SK-MEL-5 (cell line): ENCODE measurements at regions not wholly inside any gene's neighbourhood (a gene's known extent, or its start where the extent isn't known, plus 50 kb on each side); places are given as distances from the start of the nearest gene placed in this dataset.
"Not testable (repeated sequence)": the region's sequence is repeated elsewhere in the genome, so short reads cannot be mapped to it uniquely, and the experiment has no call there.

ENCODE experiments used
- DNase-seq: peaks from one replicate; pipeline ENCODE4 v3.0.0-alpha.2; 2016; ENCODE audit warnings: low read depth, low spot score
- in situ Hi-C: cut with HindIII; loops from 2 replicates; pipeline ENCODE4 v1.10.0; 2016; ENCODE audit warnings: low sequenced_read_pairs, high pct_unique_total_duplicates, low pct_unique_long_range_greater_than_20kb

DNA sequence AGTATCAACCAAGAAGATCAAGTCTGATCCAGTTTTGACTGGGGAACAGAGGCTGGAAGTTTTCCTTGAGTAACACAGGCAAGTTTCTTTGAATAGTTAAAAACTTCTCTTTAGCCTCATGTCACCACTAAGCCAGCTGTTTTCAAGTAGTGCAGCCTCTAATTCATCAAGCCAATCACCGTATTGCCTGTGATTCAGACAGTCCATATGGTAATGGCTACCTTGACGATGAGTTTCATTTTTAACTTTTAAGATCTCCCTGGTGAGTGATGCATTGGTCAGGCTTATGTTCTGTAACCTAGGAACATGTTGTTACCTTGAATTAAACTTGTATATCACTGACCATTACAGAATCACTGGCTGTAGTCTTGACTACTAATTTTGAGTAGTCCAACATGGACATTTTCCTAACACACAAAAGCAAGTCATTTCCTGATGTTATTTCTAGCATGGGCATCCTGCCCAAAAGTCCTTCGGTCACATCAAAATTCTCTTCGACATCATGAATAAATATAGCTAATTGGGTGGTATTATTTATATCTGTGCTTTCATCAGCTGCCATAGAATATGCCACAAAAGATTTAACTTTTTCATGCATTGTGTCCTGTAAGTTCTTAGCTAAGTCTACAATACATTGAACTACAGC, 238.8 kb upstream of the GCFC2 start:
- in situ Hi-C loops = no loop called here
- no peak for DNase-seq

DNA sequence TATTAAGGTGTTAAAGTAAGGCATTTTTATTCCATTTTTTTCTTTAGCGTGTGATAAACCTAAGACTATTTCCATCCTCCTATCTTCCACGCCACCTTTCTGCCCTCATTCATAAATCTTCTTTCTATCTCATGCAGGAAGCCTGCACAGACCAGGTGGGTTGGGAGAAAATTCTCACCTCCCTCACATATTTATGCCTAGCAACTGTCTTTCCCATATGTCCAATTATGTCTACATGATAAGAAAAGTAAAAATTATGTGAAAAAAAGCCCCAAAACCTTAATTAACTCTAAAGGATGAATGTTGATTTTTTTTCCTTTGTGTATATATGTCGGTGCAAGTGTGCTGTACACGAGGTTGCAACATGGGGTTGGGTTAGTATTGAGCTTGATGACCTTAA, 225.6 kb upstream of the GCFC2 start:
- in situ Hi-C loops = no loop called here
- DNase-seq = no peak

DNA sequence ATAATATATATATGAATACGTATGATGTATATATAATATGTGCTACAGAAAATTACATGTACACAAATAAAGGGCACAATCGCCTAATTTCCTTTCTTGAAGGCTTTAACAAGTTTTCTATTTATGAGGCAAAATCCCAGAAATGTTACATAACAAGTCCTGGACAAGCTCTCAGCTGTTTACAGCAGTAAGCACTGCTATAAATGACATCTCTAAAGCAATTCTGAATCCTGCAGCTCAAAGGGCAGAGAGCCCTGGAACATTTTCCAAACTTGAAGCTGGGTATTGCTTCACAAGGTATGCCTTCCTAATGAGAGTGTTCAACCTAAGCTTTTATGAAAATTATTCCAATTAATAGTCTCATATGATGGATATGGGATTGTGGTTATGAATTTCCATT, 222.3 kb upstream of the GCFC2 start:
- no peak for DNase-seq
- in situ Hi-C loops = no loop called here

DNA sequence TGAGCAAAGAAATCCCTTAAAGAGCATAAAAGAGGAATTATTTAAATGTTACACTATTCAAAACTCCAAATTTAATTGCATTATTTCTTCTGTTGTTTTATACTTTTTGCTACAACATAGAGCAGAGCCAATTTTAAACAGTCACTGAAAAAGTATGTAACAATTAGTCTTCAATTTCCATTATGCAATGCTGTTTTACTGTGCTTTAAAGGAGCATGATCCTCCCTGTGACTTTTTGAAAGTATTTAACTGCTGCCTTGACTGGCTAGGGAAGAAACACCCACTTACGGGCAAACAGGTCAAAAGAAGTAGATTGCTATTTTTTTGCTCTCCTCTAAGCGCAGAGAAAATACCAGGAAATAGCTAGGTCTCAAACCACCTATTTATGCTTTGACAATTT, 217.4 kb upstream of the GCFC2 start:
- in situ Hi-C loops = no loop called here
- no peak for DNase-seq

DNA sequence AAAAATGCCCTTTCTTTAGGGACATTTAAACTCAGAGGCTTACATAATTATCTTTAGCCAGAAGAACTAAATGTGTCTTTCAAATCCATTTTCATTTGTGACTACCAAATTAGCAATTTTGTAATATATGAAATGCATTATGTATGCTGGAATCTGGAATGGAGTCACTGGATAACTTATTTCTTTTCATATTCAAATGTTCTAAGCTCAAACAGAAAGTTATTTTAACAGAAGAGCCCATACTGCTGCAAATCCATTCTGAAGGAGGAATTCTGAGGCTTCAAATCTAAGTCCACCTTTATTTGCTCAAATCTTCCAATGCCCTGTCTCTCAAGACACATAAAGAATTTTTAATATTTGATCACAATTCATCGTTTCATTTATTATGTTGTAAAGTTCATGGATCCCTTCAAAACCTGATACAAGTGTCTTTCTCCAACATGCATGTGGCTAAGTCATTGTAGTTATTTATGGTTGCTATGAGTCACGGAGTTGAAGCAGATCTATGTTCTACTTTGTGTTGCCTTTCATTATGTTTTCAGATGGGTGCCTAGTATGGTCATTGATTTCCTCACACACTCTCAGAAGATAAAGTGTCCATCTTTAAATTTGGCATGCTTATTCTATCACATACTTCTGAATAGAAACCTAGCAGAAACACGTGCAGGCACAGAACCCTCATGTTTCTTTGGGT, 214.8 kb upstream of the GCFC2 start:
- DNase-seq = no peak
- in situ Hi-C loops = no loop called here

DNA sequence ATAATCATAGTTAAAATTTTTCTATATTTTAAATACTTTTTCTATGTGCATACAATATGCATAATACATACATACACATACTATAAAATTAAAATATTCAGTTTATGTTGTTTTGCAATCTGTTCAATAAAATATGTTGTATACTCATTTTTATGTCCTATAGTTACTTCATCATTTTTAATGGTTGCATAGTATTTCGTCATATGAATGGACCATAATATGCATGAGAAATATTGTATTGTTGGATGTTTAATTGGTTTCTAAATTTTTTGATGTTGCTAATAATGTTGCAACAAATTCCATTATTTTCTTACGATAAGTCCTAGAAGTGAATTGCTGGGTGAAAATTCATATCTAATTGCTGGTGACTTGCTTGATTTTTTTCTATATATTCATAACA, 211.5 kb upstream of the GCFC2 start:
- in situ Hi-C loops = no loop called here
- no peak for DNase-seq

DNA sequence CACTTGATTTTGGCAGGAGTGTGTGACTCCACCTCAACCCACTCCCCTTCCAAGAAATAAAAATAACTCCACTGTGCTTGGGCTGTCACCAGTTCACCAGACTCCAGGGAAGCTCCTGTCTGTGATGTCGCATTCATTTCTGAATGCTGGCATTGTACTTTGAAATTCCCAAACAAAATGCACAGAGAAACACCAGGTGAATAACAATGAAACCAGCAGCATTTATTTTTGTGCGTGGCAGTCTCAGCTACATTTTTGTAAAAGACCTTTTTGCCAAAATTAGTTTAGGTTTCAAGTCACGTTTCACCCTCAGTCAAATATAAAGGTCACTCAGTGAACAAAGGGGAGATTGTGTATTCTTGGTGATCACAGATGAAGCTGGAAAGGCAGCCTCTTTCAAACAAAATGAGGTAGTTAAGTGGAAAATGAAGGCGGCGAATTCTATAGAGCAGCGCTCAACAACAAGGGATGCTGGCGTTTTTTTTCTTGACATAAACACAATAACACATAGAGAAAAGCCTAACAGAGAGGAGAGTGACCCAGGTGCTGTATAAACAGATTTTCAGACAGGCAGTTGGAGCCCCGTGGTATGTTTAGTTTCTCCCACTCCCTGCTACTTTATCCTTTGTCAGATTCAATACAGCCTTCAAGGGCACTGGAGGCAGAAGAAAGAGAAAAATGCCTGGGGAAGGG, 210.3 kb upstream of the GCFC2 start:
- in situ Hi-C loops = no loop called here
- DNase-seq = peak; percentile 47

DNA sequence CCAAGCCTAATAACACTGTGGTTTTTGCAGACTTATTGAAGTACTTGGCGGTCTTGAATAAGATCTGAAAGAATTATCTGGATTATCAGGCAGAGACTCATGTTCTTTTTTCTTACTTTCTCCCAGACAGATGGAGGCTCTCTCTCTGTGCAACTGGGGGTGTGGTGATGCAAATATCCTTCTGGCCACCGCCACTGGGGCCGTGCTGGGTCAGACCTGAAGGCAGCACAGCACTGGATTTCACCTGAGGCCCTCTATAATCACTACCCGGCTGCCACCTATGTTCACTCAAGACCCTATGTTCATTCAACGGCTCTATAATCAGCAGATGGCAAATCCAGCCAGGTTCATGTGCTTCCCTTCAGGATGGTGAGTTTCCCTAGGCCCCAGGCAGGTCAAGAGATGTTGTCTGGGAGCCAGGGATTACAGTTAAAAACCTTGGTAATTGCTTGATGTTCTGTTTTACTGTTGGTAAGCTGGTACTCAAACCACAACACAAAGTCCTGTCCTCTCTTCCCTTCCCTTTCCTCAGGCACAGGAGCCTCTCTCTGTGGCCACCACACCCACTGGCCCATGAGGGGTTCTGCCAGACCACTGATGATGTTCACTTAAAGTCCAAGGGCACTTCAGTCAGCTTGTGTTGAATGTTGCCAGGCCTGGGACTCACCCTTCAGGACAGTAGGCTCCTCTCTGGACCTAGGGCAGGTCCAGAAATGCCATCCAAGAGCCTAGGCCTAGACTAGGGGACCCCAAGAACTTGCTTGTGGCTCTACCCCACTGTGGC, 205.3 kb upstream of the GCFC2 start:
- no peak for DNase-seq
- in situ Hi-C loops = no loop called here

DNA sequence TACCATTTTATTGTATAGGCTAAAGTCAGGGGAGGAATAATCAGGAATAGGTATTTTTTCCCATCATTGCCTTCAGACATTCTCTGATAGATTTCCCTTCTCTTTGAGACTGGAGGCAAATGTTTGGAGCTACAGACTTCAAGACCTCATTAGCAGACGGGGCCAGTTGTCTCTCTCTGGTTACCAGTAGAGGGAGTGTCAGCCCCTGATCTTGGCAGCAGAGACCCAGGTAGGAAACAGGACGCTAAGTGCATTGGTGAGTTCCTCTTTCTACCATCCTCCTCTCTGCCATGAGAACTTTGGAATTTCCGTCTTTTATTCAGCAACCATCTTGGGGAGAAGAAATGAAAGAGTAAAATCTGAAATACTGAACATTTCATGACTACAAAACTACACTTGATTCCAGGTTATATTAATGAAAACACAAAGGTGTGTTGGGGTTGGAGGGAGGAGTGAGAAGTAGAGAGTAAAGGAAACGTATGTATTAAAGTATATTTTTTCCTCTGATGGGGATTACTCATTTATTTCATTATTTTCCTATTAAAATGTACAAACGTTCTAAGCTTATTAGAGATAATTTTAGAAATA, 186.2 kb upstream of the GCFC2 start:
- DNase-seq = peak; percentile 82
- in situ Hi-C loops = no loop called here

DNA sequence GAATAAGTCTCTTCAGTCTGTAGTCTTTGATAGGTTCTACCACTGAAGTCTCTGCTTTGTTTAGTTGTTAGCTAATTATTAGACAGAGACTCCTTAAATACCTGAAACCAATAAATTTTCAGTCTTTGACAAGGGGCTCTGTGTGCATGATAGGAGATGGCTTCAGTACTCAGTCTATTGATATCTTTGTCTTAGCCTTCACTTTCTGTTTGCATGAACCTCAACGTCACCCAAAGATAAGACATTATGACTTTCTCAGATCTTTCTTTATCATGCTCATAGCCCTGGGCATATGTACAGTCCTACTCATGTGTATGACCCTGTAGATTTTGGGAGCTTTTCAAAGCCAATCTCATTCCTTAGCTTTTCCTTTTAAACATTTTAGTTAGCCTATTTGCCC, 183.5 kb upstream of the GCFC2 start:
- in situ Hi-C loops = no loop called here
- DNase-seq = no peak

DNA sequence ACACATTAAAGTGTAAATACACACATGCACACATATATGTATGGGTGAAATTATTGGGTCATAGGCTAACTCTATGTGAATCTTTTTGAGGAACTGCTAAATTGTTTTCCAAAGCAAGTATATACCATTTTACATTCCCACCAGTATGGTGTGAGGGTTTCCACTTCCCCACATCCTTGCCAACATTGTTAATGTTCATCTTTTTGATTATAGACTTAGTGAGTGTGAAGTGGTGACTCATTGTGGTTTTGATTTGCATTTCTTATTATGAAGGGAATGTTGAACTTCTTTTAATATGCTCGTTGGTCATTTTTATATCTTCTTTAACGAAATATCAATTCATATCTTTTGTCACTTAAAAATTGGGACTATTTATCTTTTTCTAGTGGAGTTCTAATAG, 181.8 kb upstream of the GCFC2 start:
- in situ Hi-C loops = no loop called here
- no peak for DNase-seq

DNA sequence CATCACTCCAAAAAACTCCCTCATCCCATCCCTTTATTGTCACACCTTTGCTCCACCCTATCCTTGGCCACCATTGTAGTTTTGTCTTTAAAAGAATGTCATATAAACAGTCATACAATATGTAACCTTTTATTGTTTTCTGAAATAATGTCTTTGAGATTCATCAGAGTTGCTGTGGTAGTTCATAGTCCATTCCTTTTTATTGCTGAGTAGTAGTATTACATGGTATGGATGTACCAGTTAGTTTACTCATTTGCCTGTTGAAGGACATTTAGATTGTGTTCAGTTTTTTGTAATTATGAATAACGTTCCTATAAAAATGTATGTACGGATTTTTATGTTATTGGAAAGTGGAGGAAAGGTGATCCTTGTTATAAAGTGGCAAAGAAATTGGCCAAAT, 171.8 kb upstream of the GCFC2 start:
- DNase-seq = no peak
- in situ Hi-C loops = no loop called here

DNA sequence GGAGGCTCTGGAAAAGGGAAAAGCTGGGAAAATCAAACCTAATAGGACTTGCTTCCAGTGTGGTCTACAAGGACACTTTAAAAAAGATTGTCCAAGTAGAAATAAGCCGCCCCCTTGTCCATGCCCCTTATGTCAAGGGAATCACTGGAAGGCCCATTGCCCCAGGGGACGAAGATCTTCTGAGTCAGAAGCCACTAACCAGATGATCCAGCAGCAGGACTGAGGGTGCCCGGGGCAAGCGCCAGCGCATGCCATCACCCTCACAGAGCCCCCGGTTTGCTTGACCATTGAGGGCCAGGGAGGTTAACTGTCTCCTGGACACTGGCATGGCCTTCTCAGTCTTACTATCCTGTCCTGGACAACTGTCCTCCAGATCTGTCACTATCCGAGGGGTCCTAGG, 164.9 kb upstream of the GCFC2 start:
- in situ Hi-C loops, DNase-seq: not testable (repeated sequence)

DNA sequence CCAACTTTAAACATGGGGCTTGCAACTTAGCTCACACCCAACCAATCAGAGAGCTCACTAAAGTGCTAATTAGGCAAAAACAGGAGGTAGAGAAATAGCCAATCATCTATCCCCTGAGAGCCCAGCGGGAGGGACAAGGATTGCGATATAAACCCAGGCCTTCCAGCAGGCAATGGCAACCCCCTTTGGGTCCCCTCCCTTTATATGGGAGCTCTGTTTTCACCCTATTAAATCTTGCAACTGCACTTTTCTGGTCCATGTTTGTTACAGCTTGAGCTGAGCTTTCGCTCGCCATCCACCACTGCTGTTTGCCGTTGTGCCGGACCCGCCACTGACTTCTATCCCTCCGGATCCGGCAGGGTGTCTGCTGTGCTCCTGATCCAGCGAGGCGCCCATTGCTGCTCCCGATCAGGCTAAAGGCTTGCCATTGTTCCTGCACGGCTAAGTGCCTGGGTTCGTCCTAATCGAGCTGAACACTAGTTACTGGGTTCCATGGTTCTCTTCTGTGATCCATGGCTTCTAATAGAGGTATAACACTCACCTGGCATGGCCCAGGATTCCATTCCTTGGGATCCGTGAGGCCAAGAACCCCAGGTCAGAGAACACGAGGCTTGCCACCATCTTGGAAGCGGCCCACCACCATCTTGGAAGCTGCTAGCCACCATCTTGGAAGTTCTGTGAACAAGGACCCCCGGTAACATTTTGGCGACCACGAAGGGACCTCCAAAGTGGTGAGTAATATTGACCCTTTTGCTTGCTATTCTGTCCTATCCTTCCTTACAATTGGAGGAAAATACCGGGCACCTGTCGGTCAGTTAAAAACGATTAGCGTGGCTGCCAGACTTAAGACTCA, 161.3 kb upstream of the GCFC2 start:
- in situ Hi-C loops = not testable (repeated sequence)
- DNase-seq = peak; percentile 73

DNA sequence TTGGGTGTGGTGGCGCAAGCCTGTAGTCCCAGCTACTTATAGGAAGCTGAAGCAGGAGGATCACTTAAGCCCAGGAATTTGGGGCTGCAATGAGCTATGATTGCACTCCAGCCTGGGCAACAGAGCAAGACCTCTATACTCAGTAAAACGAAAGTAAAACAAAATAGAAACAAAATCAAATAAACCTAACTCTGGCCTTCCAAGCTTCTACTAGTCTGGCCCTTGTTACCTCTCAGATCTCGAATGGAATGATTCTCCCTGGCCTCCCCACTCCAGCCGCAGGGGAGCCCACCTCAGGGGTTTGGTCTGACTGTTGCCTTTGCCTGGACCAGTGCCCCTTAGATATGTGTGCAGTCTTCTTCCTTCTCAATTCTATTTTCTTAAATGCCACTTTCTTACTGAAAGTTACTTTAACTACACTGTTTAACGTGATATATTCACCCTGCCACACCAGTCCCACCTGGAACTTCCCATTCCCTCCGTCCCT, 160.0 kb upstream of the GCFC2 start:
- no peak for DNase-seq
- in situ Hi-C loops = no loop called here

DNA sequence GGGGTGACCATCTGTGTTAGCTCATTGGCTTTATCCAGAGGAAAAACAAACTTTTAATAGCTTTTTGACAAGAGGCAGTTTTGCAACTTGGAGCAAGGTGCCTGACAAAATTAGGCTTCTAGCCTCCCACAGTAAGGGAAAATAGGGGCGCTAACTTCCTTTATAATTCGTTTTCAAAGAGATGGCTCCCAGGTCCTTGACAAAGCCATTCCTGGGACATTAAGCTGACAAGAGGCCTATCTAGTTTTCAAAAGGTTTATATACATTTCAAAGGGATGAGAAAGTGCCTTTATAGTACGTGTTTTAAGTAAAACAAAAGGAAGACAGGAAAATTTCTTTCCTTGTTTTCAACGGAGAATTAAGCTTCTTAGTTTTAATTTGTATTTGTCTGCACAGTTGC, 159.4 kb upstream of the GCFC2 start:
- DNase-seq = no peak
- in situ Hi-C loops = no loop called here

DNA sequence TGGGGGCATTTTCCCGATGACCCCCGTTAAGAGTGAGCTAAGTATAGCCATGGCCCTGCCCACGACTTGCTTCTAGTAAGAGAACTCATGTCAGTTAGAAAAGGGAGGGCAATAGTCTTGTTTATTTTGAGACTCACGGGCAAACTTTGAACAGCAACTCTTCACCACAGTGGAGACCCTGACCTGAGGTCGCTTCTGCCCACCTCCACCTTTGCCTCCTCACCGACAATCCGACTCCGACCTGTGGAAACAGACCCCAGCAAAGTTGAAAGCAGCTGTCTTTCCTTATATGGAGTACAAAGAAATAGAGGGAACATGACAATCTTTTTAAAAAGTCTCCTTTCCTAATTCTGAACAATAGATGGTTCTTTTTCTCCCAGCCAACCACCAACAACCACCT, 155.0 kb upstream of the GCFC2 start:
- in situ Hi-C loops = no loop called here
- DNase-seq = no peak
